Stimulated activated CD4-positive, alpha-beta T cell treated with anti-CD3 and anti-CD28 coated beads, Interleukin-2, amount 100 ng/mL, for 48 hours (primary cell): ENCODE measurements at regions not wholly inside any gene's neighbourhood (a gene's known extent, or its start where the extent isn't known, plus 50 kb on each side); places are given as distances from the start of the nearest gene placed in this dataset.

Source experiments
- DNase-seq, 2 donors: peaks; one replicate each; pipeline ENCODE4 v3.0.0-alpha.2; 2020

DNA sequence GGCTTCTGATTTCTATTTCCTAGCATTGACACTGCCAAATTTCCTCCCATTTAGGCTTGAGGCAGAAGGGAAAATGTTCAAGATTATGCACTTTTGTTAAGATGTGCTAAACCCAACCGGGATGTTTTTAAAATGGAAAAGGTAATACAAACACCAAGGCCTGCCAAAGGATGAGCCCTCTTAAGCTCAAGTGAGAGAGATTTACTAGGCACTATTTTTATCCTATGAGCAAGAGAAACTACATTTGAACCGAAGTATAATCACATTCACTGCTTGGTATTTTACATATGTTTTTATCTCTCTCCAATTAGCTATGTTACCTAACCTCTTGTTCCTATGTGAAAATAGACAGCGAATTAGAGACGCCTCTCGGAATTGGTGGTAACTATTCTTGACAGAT lies 295.8 kb downstream of the GABRB3 start:
- no peak for DNase-seq

DNA sequence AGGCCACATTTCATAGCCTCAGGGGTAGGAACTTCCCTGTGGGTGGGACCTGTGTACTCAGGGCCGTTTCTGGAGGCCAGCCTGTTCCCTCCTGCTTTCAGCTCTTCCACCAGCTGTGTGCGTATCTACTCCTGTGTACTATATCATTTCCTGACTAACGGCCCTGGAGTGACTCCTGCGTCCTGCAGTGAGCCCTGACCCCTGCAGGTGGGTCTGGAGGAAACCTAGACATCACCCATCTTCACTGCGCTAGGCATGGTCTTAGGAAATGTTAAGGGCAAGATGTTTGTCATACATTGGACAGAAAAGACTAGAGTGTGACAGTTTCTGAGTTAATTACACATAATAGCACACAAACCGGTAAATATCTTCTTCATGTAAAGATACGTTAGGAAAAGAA lies 297.3 kb downstream of the GABRB3 start:
- DNase-seq: no peak

DNA sequence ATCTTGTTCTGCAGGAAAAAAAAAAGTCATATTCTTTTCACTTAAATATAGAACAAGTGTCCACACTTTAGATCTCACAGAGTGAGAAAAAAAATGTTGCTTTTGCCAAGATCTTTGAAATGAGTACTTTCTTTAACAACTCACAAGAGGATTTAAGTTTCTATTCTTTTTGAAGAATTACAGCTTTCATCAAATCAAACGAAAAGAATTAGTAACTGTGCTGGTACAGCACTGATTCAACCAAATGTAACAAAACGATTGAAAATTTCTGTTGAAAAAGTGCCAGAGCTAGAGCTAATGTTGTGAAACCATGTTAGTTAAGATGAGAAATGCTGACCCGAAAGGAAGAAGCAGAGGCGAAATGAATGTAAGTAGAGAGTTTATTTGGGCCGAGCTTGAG lies 300.2 kb downstream of the GABRB3 start:
- DNase-seq: no peak

DNA sequence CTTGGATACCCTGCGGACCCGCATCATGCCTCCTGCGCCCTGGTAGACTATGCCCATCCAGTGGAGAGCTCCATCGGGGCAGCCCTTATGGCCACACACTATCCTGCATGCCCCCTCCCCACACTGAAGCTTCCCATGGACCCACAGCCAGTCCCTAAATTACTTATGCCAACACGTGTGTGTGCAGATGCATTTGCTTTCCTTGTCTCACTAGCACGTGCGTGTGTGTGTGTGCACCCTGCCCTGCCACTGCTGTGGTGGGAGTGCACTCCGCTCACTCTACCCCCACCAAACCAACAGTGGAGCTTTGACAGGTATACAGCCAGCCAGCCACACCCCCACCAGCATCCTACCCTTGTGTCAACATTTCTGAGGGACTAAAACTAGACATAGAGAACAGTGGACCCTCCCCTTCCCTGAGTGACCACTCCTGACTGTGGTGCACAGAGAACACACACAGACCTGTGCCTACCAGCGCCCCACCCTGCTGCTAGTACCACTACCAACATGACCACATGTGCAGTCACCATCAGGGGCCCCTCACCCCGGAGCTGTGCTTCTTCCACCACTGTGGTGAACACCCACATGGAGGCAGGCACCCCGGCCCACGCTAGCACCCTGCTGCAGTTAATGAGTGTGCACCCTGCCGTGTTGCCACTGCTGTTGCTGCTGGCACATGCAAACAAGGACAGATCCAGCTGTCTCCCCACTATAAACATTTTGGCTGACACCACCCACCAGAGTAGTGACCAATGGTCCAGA lies 310.8 kb downstream of the GABRB3 start:
- no peak for DNase-seq

DNA sequence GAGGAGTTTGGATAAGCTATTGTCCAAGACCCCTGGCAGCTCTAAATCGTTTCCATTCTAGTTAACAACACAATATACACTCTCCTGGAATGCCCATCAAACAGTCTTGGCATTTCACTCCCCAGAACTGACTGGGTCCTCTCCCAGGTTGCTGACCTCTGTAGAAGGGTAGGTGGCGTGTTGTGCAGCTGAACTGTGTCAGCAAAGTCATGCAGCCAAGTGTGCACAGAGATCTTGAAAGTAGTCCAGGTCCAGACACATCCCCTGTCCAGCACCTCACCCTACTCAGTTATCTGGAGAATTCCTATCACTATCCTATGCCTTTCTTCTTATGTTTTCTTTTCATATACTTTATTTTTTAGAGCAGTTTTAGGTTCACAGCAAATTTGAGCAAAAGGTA lies 312.7 kb downstream of the GABRB3 start:
- DNase-seq: no peak

DNA sequence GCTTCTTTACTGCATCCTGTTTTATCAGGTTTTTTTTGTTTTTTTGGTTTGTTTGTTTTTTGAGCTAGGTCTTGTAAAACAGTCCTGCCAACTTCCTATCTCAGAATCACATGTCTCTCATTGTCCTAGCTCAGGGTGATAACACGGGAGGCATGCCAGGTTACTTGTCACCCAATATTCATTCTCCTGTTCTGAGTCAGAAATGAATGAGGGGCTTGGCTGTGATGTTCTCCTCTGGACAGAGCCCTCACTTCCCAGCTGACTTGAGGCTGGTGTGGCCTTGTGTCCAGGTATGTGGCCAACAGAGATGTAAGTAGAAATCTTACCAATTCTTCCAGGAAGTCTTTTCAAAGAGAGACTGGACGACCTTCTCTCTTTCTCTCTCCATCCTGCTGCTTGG lies 317.0 kb downstream of the GABRB3 start:
- no peak for DNase-seq

DNA sequence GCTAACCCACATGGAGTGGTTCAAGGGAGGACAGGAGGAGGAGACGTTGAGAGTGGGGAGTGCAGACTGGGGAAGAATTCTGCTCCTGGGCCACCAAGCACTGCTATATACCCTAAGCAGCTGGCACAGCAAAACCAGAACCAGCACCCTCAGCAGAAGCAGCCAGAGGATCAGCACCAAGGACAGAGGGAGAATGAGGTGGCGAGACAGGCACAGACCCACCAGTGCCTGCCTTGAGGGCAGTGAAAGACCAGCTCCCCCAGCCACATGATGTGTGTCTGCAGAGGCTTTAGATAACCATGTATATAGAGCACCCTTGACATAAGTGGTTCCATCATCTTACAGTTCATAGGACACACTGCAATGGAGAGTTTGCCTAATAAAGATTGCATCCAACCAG lies 319.0 kb downstream of the GABRB3 start:
- DNase-seq: no peak

DNA sequence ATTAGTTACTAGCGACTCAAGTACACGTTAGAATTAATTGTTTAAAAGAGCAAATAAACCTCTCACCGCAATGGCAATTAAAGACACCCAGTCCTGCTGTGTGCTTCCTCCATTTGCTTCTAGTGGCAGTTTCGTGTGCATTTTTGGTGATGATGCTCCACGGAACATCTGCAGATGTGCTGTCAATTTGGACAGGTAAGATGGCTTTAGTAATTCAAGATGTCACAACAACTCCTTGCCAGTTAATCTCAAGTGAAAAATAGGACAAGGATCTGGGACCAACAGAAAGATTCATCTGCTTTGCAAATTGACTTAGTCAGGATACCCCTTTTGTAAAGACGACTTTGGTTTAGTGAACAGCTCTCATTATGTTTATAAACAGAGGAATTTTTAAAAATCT lies 320.9 kb downstream of the GABRB3 start:
- no peak for DNase-seq

DNA sequence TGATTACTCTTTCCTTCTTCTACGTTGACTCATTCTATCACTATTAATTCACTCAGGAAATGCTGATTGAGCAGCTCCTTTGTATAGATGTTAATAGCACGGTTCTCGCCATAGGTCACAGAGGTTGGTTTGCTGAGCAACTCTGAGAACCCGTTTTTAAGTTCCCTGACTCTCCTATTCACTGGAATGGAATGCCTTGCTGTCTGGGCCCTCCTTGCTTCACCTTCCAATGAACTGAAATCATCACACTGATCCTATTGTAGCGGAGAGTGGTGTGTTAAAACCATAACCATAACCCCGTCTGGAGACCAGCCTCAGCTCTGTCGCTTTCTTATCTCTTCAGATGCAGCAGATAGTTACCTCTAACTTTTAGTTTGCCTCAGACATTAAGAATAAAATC lies 323.6 kb downstream of the GABRB3 start:
- DNase-seq: no peak

DNA sequence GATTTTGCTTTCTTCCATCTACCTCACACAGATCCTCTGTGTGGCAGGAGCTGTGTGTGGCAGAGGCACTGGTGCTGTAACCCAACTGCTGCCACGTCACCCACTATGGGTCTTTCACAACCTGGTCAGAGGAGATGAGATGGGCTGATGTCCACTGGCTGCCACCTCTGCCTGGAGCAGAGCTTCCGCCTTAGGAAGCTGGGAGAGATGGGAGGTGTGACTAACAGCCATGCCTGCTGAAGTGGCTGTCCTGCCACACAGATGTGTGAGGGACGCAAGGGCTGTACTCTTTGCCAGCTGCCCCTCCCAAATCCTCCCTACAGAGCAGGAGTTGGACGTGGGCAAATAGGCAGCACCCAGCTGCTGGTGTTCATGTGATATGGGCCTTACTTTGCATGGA lies 329.5 kb downstream of the GABRB3 start:
- no peak for DNase-seq

DNA sequence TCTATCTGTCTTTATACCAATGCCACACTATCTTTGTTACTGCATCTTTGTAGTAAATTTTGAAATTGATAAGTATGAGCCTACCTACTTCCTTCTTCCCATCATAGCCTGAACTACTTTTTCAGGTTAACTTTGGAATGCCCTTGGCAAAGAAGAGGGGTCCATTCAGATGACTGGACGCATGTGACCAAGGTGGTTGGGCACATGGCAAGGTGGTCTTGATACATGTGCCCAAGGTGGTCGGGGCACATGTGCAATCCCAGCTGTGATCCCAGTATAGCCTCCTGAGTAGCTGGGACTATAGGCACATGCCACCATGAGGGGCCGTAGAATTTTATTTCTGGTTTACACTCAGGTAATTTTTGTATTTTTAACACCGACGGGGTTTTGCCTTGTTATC lies 330.2 kb downstream of the GABRB3 start:
- DNase-seq: no peak

DNA sequence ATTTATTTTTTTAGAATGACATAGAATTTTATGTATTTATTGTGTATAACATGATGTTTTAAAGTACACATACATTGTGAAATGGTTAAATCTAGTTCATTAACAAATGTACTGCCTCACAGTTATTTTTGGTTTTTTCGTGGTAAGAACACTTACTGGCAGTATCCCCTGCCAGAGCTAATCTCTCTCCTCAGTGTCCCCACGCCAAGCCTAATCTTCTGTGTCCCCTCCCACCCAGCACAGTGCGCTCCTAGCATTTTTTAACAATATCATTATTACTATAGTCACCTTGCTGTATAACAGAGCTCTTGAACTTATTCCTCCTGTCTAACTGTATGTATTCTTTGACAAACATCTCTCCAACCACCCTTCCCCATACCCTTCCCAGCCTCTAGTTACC lies 333.2 kb downstream of the GABRB3 start:
- DNase-seq: no peak

DNA sequence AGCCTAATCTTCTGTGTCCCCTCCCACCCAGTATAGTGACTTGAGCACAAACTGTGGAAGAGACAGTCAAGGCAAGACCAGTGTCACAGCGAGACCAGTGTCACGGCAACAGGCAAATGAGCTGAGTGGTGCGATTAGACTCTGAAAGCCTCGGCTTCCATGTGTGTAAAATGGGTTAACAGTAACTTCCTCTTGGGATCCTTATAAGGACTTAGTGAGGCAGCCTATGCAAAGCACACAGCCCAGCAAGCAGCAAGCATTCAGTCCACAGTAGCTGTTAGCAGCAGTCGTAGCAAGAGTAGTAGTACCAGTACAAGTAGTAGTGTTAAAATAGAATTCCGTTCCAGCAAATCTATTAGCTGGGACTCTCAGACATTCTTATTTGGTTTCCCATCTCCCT lies 334.1 kb downstream of the GABRB3 start:
- no peak for DNase-seq

DNA sequence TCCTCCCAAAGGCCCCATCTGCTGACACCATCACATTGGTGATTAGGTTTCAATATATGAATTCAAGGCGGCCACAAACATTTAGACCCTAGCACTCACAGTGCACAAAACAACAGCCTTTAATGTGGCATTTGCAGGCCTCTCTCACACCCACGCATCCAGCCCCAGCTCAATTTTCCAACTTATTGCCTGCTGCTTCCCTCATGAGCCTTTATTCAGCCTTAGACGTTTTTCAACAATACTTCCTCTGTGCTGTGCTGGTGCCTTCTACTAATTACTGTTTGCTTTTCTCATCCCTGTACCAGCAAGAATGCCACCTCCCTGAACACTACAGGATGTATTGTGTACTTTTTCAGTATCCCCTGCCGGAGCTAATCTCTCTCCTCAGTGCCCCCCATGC lies 334.6 kb downstream of the GABRB3 start:
- no peak for DNase-seq

DNA sequence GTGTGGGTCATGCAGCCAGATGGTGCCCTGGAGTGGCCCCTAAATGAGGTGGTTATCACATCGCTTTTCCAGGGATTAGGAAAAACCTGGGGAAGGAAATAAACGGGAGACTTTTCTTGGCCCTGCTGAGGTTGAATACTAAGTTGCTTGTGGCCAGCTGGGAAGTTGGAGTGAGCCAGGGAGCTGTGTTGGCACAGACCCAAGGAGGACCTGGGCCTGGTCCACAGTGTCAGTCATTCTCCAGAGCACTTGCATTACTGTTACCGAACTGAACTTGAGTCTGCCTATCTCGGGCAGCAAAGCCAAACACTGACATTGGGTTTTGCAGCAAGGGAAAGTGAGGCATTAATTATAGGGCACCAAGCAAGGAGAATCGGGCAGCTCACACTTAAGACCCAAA lies 339.0 kb downstream of the GABRB3 start:
- DNase-seq: no peak

DNA sequence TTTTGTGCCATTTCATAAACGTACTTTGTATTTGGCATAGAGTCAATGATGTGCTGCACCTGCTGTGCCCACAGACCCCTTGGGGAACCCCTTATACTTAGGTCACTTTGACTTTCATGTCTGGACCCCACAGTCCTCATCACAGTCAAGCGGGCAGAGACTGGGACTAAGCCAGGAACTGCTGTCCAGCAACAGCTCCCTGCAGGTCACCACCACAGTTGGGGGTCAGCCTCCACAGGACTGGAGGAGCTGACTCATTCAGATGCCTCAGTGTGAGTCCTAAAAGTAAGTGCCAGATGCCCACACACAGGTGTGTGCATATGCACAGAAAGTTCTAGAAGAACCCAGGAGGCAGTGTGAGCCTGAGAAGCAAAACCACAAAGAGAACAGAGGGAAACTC lies 339.8 kb downstream of the GABRB3 start:
- DNase-seq: no peak

DNA sequence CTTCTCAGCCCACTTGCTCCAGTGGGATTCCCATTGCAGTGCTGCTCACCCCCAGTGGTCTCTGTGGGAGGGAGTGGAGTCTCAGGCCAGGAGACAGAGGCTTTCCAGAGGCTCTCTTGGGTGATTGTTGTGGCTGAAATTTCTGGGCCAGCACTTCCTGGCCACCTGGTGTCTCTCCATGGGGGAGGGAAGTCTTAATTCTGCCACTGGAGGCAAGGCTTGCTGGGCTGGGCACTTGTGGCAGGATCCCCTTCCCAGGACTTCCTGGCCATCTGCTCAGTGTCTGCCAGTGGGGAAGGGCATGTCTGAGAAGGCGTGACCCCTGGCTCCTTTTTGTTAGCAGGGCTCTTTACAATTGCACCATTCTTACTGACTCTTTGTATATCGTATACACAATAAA lies 351.8 kb downstream of the GABRB3 start:
- DNase-seq: no peak

DNA sequence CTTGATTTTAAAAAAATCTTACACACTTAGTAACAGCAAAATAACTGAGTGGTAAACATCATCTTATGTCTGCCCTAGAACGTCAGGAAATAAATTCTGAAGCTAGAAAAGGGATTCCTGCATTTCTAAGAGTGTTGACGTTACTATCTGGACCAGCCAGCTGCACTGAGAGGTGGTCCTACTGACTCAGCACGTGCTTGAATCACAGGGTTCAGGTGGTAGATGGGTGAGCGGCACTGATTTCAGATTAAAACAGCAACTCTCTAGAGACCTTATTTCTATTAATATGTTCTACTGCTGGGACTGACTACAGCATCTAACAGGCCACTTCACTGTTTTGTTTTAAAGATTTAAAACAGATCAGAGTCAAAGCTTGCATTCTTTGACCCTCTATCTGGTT lies 377.2 kb downstream of the GABRB3 start:
- DNase-seq: no peak

DNA sequence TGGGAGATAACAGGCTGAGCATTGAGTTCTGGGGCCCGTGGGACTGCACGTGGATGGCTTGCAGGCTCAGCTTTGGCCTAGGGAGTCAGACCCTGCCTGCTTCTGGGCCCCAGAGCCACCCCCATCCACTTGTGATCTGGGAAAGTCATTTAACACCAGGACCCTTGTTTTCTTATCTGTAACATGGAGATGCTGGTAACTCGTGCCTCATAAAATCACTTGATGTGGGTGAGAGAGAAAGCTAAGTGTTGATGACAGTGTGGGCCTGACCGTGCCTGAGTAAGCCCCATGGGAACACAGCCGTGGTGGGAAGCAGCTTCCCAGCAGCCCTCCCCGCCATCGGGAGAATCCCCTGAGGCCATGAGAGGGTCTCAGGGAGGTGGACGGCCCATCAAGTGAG lies 378.1 kb downstream of the GABRB3 start:
- DNase-seq: no peak

DNA sequence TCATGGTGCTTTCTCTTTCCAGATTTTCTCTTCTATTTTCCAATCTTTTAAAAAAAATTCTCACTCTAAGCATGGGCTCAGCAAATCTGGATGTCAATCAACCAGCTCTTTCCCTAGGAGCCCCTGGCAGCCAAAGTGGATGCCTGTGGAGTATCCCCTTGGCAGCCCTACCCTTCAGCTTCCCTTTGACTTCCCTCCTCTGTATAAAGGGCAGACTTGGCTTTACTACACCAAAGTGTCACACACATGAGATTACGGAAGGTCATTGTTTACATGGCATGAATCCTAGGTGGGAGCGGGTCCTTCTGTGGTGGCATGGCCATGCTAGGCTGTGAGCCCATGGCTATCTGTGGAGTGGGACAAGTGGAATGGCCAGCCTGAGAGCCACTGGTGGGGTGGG lies 379.9 kb downstream of the GABRB3 start:
- no peak for DNase-seq

DNA sequence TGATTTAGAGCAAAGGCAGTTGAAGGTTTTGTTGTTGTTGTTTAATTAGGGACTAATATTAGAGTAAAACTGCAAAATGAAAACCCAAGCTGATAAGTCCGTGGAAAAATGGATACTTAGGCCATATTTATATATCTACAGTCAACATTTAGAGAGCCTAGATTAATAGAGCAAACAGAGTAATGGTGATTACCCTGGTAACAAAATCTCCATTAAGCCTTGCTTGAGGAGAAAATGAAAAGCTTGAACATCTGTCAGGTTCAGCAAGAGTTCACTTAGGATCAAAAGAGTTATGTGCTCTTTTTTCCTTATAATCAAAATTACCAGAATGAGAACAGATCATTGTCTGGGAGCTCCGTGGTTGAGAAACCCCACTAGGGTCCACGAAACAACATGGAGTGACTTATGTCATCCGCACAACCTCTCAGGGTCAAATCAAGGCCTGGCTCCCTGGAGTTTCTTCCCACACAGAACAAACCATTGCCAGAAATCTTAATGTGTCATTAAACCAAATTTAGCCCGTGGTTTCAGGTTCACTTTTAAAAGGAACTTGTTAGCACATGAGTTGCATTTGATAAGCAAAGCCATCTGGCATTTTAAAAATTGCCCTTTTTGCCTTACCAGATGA lies 381.2 kb downstream of the GABRB3 start:
- DNase-seq: no peak

DNA sequence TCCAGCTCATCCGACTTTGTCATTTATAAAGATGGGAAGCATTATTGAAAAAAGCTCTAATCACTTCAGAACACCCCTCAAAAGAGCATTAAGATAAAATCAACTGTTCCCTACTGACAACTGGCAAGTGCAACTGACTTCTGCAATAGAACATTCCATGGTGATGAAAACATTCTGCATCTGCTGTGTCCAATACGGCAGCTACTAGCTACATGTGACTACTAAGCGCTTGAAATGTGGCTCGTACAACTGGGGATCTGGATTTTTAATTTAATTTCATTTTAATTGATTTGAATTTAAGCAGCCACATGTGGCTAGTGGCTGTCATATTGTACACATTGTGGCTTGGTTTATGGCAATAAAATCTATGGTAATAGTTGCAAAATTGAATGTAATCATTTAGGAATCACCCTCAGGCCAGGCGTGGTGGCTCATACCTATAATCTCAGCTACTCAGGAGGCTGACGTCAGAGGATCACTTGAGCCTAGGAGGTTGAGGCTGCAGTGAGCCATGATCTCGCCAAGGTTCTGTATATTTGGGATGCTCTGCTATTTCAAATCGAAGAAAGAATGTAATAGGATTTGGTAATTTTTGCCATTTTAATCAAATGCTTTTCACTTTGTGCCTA lies 390.3 kb downstream of the GABRB3 start:
- no peak for DNase-seq

DNA sequence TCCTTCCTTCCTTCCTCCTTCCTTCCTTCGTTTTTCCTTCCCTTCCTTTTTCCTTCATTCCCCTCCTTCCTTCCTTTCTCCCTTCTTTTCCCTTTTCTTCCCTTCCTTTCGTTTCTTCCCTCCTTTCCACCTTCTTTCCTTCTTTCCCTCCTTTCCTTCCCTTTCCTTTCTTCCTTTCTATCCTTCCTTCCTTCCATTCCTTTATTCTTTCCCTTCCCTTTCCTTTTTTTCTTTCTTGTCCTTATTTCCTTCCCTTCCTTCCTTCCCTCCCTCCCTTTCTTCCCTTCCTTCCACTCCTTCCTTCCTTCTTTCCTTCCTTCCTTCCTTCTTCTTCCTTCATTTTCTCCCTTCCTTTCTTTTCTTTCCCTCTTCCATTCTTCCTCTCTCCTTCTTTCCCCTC lies 394.6 kb downstream of the GABRB3 start:
- no peak for DNase-seq

DNA sequence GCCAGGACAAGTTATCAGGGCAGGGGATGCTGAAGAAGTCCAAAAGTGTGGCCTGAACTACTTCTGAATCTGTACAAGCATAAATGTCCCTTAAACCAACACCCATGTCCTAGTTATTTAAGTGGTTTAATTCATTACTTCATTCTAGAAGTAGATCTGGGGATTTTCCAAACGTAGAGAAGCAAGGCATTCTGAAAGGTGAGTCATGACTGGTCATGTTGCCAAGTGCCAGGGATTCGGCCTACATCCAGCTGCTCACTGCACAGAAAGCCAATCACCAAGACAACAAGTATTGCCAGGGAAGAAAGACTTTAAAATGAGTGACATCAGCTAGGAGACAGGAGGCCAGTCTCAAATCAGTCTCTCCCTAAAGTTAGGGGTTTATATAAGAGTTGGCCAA lies 396.6 kb downstream of the GABRB3 start:
- DNase-seq: no peak

DNA sequence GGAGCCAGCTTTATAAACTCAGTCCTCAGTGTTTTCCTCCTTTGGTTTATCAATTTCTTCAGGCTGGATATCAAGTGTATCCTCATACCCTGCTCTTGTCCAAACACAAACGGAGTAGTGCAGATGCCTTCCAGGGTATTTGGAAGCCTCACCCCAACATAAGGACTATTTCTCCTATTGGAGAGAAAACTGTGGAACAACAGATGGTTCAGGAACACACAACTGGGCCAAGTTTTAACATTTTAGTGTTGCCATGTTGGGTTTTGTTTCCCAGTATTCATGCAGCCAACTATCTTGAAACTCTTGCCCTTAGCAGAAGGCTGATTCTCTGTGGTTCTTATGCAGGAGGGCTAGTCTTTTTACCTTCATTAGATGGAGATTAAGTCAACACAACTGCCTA lies 398.1 kb downstream of the GABRB3 start:
- no peak for DNase-seq
